ENCODE measurements at regions not wholly inside any gene's neighbourhood (a gene's known extent, or its start where the extent isn't known, plus 50 kb on each side); places are given as distances from the start of the nearest gene placed in this dataset.
"Not testable (repeated sequence)": the region's sequence is repeated elsewhere in the genome, so short reads cannot be mapped to it uniquely, and the experiment has no call there.

DNA sequence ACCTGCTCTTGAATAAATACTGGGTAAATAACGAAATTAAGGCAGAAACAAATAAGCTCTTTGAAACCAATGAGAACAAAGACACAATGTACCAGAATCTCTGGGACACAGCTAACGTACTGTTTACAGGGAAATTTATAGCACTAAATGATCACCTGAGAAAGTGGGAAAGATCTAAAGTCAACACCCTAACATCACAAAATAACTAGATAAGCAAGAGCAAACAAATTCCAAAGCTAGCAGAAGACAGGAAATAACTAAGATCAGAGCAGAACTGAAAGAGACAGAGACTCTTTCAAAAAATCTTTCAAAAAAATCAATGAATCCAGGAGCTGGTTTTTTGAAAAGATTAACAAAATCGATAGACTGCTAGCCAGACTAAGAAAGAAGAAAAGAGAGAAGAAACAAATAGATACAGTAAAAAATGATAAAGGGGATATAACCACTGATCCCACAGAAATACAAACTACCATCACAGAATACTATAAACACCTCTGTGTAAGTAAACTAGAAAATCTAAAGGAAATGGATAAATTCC is 487.5 kb downstream of the CHSY3 start:
- H3K4me3 Mint-ChIP-seq: not testable (repeated sequence)

DNA sequence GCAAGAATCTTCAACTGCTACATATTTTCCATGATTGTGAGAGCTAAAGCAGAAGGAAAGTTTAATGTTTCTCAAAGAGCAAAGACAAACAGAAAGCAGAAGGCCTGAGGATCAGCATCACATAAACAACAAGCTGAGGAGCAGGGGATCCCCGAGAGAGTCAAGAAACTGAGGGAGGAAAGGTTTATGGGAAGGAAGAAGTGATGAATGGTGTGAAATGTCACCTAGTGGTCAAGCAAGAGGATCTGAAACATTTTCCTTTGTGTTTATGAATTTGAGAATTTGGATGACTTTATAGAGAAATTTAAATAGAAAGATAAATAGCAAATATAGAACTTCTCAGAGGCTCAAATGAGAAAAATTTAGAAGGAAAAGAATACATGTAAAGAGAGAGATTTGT is 481.9 kb downstream of the CHSY3 start:
- H3K36me3 Mint-ChIP-seq: no peaks in the 10 kb centered on the region
- ATAC-seq (ENCODE audit: low read depth in 2 of 2): no peak
- H3K27me3 Mint-ChIP-seq: no peaks in the 10 kb centered on the region
- no peak for DNase-seq
- no peak overlapping the region for H3K27ac ChIP-seq (ENCODE audit: insufficient read depth, low read length, poor library complexity, severe bottlenecking)
- H3K4me1 Mint-ChIP-seq: no peaks in the 10 kb centered on the region
- no peaks in the 10 kb centered on the region for H3K36me3 ChIP-seq (ENCODE audit: control insufficient read depth, insufficient read depth, low read length)
- no peak overlapping the region for H3K27ac Mint-ChIP-seq
- peak overlapping the region in 1 of 4 donors; percentile 63 for H3K4me3 Mint-ChIP-seq
- no peak overlapping the region for H3K4me3 ChIP-seq (ENCODE audit: low read depth, low read length)
- no peaks in the 10 kb centered on the region for H3K4me1 ChIP-seq (ENCODE audit: control insufficient read depth, insufficient read depth, low read length, poor library complexity, severe bottlenecking)
- peaks cover 0 to 2% (median 0%) of the 10 kb centered on the region in 7 donors for H3K9me3 Mint-ChIP-seq
- no peaks in the 10 kb centered on the region for H3K9me3 ChIP-seq (ENCODE audit: control insufficient read depth in 2 of 2, low read length in 2 of 2)
- H3K27me3 ChIP-seq (ENCODE audit: control insufficient read depth, insufficient read depth, low read length): no peaks in the 10 kb centered on the region

More for the DNA sequence above, 487.5 kb downstream of the CHSY3 start:
- not testable (repeated sequence) for H3K36me3 ChIP-seq (ENCODE audit: control insufficient read depth, insufficient read depth, low read length); H3K36me3 Mint-ChIP-seq; H3K27me3 ChIP-seq (ENCODE audit: control insufficient read depth, insufficient read depth, low read length); H3K4me3 ChIP-seq (ENCODE audit: low read depth, low read length); H3K27ac ChIP-seq (ENCODE audit: insufficient read depth, low read length, poor library complexity, severe bottlenecking); DNase-seq; H3K4me1 ChIP-seq (ENCODE audit: control insufficient read depth, insufficient read depth, low read length, poor library complexity, severe bottlenecking); H3K27me3 Mint-ChIP-seq; H3K9me3 Mint-ChIP-seq; H3K9me3 ChIP-seq (ENCODE audit: control insufficient read depth in 2 of 2, low read length in 2 of 2); H3K4me1 Mint-ChIP-seq; ATAC-seq (ENCODE audit: low read depth in 2 of 2)
- peak overlapping the region in 1 of 3 donors; percentile 67 for H3K27ac Mint-ChIP-seq

DNA sequence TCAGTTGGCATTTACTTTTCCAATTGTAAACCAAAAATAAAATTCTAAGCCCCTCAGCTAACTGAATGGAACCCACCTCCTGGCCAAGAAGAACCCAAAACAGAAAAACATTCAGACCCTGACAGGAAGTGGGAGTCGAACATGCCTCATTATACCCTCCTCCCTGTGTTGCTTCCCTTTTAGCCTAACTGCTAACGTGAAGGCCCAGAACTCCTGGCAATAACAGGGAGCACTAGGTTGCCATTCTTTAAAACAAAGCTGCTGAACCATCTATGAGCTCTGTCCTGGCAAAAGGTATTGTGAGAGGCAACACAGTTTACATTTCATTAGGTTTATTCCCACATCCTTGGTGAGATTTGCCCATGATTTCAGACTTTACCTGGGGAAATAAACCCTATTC is 481.4 kb downstream of the CHSY3 start:
- Histone ChIP-seq H3K27me3 (ENCODE audit: control insufficient read depth, insufficient read depth, low read length) (no peaks in the 10 kb centered on the region), H3K9me3 (ENCODE audit: control insufficient read depth in 2 of 2, low read length in 2 of 2) (no peaks in the 10 kb centered on the region), H3K27ac (ENCODE audit: insufficient read depth, low read length, poor library complexity, severe bottlenecking) (no peak overlapping the region), H3K4me3 (ENCODE audit: low read depth, low read length) (no peak overlapping the region), H3K4me1 (ENCODE audit: control insufficient read depth, insufficient read depth, low read length, poor library complexity, severe bottlenecking) (no peaks in the 10 kb centered on the region), H3K36me3 (ENCODE audit: control insufficient read depth, insufficient read depth, low read length) (no peaks in the 10 kb centered on the region)
- Mint-ChIP-seq H3K4me3 (no peak overlapping the region), H3K9me3 (peaks cover 0 to 2% (median 0%) of the 10 kb centered on the region in 7 donors), H3K27ac (no peak overlapping the region), H3K4me1 (no peaks in the 10 kb centered on the region), H3K36me3 (no peaks in the 10 kb centered on the region), H3K27me3 (no peaks in the 10 kb centered on the region)
- DNase-seq (no peak), ATAC-seq (ENCODE audit: low read depth in 2 of 2) (no peak)

- H3K27ac Mint-ChIP-seq: no peak overlapping the region
- Histone ChIP-seq H3K36me3 (ENCODE audit: control insufficient read depth, insufficient read depth, low read length) (no peaks in the 10 kb centered on the region), H3K9me3 (ENCODE audit: control insufficient read depth in 2 of 2, low read length in 2 of 2) (no peaks in the 10 kb centered on the region), H3K27me3 (ENCODE audit: control insufficient read depth, insufficient read depth, low read length) (no peaks in the 10 kb centered on the region), H3K27ac (ENCODE audit: insufficient read depth, low read length, poor library complexity, severe bottlenecking) (no peak overlapping the region), H3K4me3 (ENCODE audit: low read depth, low read length) (no peak overlapping the region), H3K4me1 (ENCODE audit: control insufficient read depth, insufficient read depth, low read length, poor library complexity, severe bottlenecking) (no peaks in the 10 kb centered on the region)
- H3K4me3 Mint-ChIP-seq: no peak overlapping the region
- no peaks in the 10 kb centered on the region for H3K36me3 Mint-ChIP-seq
- no peak for ATAC-seq (ENCODE audit: low read depth in 2 of 2)
- no peaks in the 10 kb centered on the region for H3K27me3 Mint-ChIP-seq
- peaks cover 0 to 7% (median 0%) of the 10 kb centered on the region in 7 donors for H3K9me3 Mint-ChIP-seq
- no peaks in the 10 kb centered on the region for H3K4me1 Mint-ChIP-seq
- no peak for DNase-seq
These were observed 461.7 kb downstream of the CHSY3 start for GRCh38 chr5:130365956-130366355.

DNA sequence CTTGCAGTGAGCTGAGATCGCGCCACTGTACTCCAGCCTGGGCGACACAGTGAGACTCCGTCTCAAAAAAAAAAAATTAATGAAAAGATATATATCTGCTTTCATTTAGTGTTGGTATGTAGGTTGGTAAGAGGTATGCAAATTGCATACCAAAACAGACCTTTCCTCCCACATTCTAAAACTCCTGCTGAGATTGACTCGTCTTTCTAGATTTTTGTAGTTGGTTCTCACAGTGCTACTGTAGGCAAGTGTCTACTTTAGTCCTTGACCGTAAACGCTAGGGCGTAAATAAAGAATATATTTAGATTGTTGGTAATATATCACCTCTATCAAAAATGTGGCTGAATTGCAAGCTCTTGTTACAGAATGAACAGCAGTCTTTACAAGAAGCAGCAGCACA is 445.9 kb downstream of the CHSY3 start:
- H3K9me3 Mint-ChIP-seq: peaks cover 0 to 7% (median 0%) of the 10 kb centered on the region in 7 donors
- no peak overlapping the region for H3K4me3 Mint-ChIP-seq
- no peak overlapping the region for H3K27ac Mint-ChIP-seq
- Histone ChIP-seq H3K9me3 (ENCODE audit: control insufficient read depth in 2 of 2, low read length in 2 of 2) (no peaks in the 10 kb centered on the region), H3K27me3 (ENCODE audit: control insufficient read depth, insufficient read depth, low read length) (no peaks in the 10 kb centered on the region), H3K4me1 (ENCODE audit: control insufficient read depth, insufficient read depth, low read length, poor library complexity, severe bottlenecking) (no peaks in the 10 kb centered on the region), H3K4me3 (ENCODE audit: low read depth, low read length) (no peak overlapping the region), H3K36me3 (ENCODE audit: control insufficient read depth, insufficient read depth, low read length) (no peaks in the 10 kb centered on the region), H3K27ac (ENCODE audit: insufficient read depth, low read length, poor library complexity, severe bottlenecking) (no peak overlapping the region)
- H3K27me3 Mint-ChIP-seq: no peaks in the 10 kb centered on the region
- DNase-seq (no peak), ATAC-seq (ENCODE audit: low read depth in 2 of 2) (no peak)
- H3K36me3 Mint-ChIP-seq: no peaks in the 10 kb centered on the region
- H3K4me1 Mint-ChIP-seq: no peaks in the 10 kb centered on the region

GRCh38 chr5:130337179-130337888 is 433.1 kb downstream of the CHSY3 start:
- Histone ChIP-seq H3K9me3 (ENCODE audit: control insufficient read depth in 2 of 2, low read length in 2 of 2) (no peaks in the 10 kb centered on the region), H3K36me3 (ENCODE audit: control insufficient read depth, insufficient read depth, low read length) (no peaks in the 10 kb centered on the region), H3K4me3 (ENCODE audit: low read depth, low read length) (no peak overlapping the region), H3K27me3 (ENCODE audit: control insufficient read depth, insufficient read depth, low read length) (no peaks in the 10 kb centered on the region), H3K27ac (ENCODE audit: insufficient read depth, low read length, poor library complexity, severe bottlenecking) (no peak overlapping the region), H3K4me1 (ENCODE audit: control insufficient read depth, insufficient read depth, low read length, poor library complexity, severe bottlenecking) (no peaks in the 10 kb centered on the region)
- Mint-ChIP-seq H3K4me3 (no peak overlapping the region), H3K36me3 (no peaks in the 10 kb centered on the region), H3K9me3 (peaks cover 0 to 9% (median 0%) of the 10 kb centered on the region in 7 donors), H3K4me1 (no peaks in the 10 kb centered on the region), H3K27me3 (no peaks in the 10 kb centered on the region), H3K27ac (no peak overlapping the region)
- DNase-seq (no peak), ATAC-seq (ENCODE audit: low read depth in 2 of 2) (no peak)

DNA sequence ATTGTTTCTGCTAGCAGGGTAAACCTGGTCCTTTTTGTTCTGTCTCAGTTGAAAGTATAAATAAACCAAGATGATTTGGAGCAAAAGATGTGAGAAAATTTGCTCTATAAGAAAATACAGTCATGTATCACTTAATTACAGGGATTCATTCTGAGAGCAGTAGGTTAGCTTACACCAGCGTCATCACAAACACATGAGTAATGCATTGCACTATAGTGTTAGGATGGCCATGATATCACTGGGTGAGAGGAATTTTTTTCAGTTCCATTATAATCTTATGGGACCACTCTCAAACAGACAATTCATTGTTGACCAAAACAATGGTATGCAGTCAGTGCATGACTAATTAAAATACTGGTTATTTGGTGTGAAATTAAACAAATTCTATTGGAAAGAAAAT is 430.9 kb downstream of the CHSY3 start:
- no peaks in the 10 kb centered on the region for H3K27me3 ChIP-seq (ENCODE audit: control insufficient read depth, insufficient read depth, low read length)
- no peak overlapping the region for H3K27ac ChIP-seq (ENCODE audit: insufficient read depth, low read length, poor library complexity, severe bottlenecking)
- Mint-ChIP-seq H3K27ac (no peak overlapping the region), H3K36me3 (no peaks in the 10 kb centered on the region), H3K4me3 (no peak overlapping the region), H3K27me3 (peaks cover 4% of the 10 kb centered on the region), H3K9me3 (peaks cover 0 to 16% (median 2%) of the 10 kb centered on the region in 7 donors), H3K4me1 (no peaks in the 10 kb centered on the region)
- no peak overlapping the region for H3K4me3 ChIP-seq (ENCODE audit: low read depth, low read length)
- H3K9me3 ChIP-seq (ENCODE audit: control insufficient read depth in 2 of 2, low read length in 2 of 2): no peaks in the 10 kb centered on the region
- no peak for DNase-seq
- H3K36me3 ChIP-seq (ENCODE audit: control insufficient read depth, insufficient read depth, low read length): no peaks in the 10 kb centered on the region
- no peak for ATAC-seq (ENCODE audit: low read depth in 2 of 2)
- H3K4me1 ChIP-seq (ENCODE audit: control insufficient read depth, insufficient read depth, low read length, poor library complexity, severe bottlenecking): no peaks in the 10 kb centered on the region

GRCh38 chr5:130333089-130333488 is 428.8 kb downstream of the CHSY3 start:
- H3K27ac ChIP-seq (ENCODE audit: insufficient read depth, low read length, poor library complexity, severe bottlenecking): no peak overlapping the region
- H3K9me3 Mint-ChIP-seq: peaks cover 0 to 16% (median 2%) of the 10 kb centered on the region in 7 donors
- no peaks in the 10 kb centered on the region for H3K4me1 Mint-ChIP-seq
- H3K27ac Mint-ChIP-seq: no peak overlapping the region
- no peak overlapping the region for H3K4me3 ChIP-seq (ENCODE audit: low read depth, low read length)
- H3K27me3 Mint-ChIP-seq: peaks cover 4% of the 10 kb centered on the region
- no peak overlapping the region for H3K4me3 Mint-ChIP-seq
- H3K36me3 ChIP-seq (ENCODE audit: control insufficient read depth, insufficient read depth, low read length): no peaks in the 10 kb centered on the region
- H3K9me3 ChIP-seq (ENCODE audit: control insufficient read depth in 2 of 2, low read length in 2 of 2): no peaks in the 10 kb centered on the region
- no peak for DNase-seq
- ATAC-seq (ENCODE audit: low read depth in 2 of 2): no peak
- H3K27me3 ChIP-seq (ENCODE audit: control insufficient read depth, insufficient read depth, low read length): no peaks in the 10 kb centered on the region
- H3K4me1 ChIP-seq (ENCODE audit: control insufficient read depth, insufficient read depth, low read length, poor library complexity, severe bottlenecking): no peaks in the 10 kb centered on the region
- H3K36me3 Mint-ChIP-seq: no peaks in the 10 kb centered on the region
